ENCODE measurements at regions not wholly inside any gene's neighbourhood (a gene's known extent, or its start where the extent isn't known, plus 50 kb on each side); places are given as distances from the start of the nearest gene placed in this dataset.

DNA sequence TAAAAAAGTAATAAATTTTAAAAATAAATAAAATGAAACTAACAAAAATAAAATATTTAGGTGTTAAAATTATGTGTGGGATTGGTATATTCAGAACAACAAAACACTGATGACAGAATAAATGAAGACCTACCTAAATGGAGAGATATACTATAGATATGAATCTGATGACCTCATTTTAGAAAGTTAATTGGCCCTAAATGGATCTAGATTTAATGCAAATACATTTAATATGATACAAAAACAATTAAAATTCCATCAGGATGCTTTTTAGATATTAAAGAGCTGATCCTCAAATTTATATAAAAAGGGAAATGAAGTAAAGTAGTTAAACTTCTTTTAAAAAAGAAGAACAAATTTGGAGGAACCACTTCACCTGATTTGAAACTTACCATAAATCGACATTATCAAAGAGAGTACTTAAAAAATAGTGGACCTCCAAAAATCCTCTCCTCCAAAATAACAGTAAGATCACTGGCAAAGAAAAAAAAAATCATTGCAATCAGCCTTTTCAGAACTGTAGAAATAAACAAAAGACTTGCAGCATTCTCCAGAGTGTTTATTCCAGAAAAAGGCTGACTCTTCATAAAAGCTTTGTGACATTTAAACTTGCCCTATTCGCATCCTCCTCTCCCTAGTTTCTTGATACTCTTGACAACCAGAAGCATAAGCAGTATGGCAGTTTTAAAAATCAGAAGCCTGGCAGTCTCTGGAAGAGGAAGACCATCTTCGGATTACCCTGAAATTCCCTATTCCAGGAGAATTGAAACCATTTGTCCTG, 125.9 kb upstream of the AKR1E2 start:
- DNase-seq (no peak), ATAC-seq (no peak)
- Histone ChIP-seq H3K36me3 (no peaks in the 10 kb centered on the region), H3K9me3 (no peaks in the 10 kb centered on the region), H3K4me1 (peaks cover 0 to 48% (median 21%) of the 10 kb centered on the region in 9 donors), H3K4me3 (no peak overlapping the region), H3K27ac (peak overlapping the region in 1 of 10 donors; percentile 74), H3K27me3 (no peaks in the 10 kb centered on the region)
- intact Hi-C loops (cut with DNase I) = loop anchor here in 1 of 10 donors (5.0 kb wide), 2 partner anchors 38 to 67 kb away; no protein-coding TSS in a partner anchor
- TF ChIP-seq, protein P1, sequence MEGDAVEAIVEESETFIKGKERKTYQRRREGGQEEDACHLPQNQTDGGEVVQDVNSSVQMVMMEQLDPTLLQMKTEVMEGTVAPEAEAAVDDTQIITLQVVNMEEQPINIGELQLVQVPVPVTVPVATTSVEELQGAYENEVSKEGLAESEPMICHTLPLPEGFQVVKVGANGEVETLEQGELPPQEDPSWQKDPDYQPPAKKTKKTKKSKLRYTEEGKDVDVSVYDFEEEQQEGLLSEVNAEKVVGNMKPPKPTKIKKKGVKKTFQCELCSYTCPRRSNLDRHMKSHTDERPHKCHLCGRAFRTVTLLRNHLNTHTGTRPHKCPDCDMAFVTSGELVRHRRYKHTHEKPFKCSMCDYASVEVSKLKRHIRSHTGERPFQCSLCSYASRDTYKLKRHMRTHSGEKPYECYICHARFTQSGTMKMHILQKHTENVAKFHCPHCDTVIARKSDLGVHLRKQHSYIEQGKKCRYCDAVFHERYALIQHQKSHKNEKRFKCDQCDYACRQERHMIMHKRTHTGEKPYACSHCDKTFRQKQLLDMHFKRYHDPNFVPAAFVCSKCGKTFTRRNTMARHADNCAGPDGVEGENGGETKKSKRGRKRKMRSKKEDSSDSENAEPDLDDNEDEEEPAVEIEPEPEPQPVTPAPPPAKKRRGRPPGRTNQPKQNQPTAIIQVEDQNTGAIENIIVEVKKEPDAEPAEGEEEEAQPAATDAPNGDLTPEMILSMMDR (IDR thresholded peaks at IDR 0.05) = no peak
- 83 to 91% methylated on average over 3 of the region's 3 CpGs for WGBS, 2 donors

DNA sequence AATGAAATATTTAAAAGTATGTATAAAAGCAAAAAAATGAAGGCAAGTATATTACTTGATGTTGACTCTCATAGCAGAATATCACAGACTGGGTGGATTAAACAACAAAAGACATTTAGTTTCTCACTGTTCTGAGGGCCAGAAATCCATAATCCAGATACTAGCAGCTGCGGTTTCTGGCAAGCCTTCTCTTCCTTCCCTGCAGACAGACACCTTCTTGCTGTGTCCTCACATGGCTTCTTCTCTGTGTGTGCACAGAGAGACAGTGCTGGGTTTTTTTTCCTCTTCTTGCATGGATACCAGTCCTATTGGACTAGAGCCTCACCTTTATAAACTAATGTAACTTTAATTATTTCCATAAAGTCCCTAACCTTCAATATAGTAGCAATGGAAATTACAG, 127.9 kb upstream of the AKR1E2 start:
- H3K27me3 ChIP-seq = no peaks in the 10 kb centered on the region
- peak in 1 of 2 donors; percentile 53 for DNase-seq
- H3K4me1 ChIP-seq = peaks cover 0 to 32% (median 12%) of the 10 kb centered on the region in 9 donors
- WGBS, 2 donors = 19% methylated on average over 1 of the region's 1 CpG
- intact Hi-C loops (cut with DNase I) = no loop called here
- peak in 7 of 8 donors; percentile 45 to 88 (median 82) for ATAC-seq
- H3K27ac ChIP-seq = peak overlapping the region in 3 of 10 donors; percentile 32 to 53 (median 42)
- H3K36me3 ChIP-seq = no peaks in the 10 kb centered on the region
- TF ChIP-seq, protein P1 (IDR thresholded peaks at IDR 0.05) = no peak
- H3K9me3 ChIP-seq = no peaks in the 10 kb centered on the region
- no peak overlapping the region for H3K4me3 ChIP-seq

DNA sequence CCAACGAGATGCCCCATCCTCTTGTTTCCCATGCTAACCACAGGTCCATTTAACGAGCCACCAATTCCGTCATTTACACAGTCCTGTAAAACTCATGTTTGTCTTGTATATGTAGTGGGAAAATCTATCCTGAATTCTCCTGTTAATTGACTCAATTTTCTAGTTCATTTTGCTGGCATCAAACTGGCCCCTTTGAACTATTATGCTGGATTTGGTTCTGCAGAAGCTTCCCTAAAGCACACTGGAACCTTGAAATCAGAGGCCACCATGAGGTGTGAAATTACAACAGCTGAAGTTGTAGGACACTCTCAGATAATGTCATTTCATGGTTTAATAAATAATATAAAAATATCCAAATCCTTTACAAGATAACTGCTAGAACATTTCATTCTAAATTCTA, 129.8 kb upstream of the AKR1E2 start:
- WGBS, 2 donors = 90 to 95% methylated on average over 3 of the region's 3 CpGs
- TF ChIP-seq, protein P1 (IDR thresholded peaks at IDR 0.05) = no peak
- no peak for DNase-seq
- Histone ChIP-seq H3K27ac (no peak overlapping the region), H3K9me3 (no peaks in the 10 kb centered on the region), H3K4me3 (no peak overlapping the region), H3K36me3 (no peaks in the 10 kb centered on the region), H3K27me3 (no peaks in the 10 kb centered on the region), H3K4me1 (peaks cover 0 to 28% (median 12%) of the 10 kb centered on the region in 9 donors)
- intact Hi-C loops (cut with DNase I) = no loop called here
- ATAC-seq = no peak

DNA sequence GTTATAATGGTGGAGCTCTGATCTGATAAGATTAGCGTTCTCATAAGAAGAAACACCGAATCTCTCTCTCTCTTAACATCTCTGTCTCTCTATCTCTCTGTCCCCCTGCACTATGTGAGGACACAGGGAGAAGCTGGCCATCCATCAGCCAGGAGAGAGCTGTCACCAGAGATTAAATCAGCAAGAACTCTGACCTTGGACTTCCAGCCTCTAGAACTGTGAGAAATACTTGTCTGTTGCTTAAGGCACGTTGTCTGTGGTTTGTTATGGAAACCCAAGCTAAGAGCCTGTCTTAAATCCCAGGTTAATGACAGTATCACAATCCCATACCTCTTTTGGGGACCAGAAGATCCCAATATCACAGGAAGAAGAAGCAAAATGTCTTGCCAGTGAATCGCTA, 132.0 kb upstream of the AKR1E2 start:
- no peaks in the 10 kb centered on the region for H3K36me3 ChIP-seq
- TF ChIP-seq, protein P1 (IDR thresholded peaks at IDR 0.05) = no peak
- no peaks in the 10 kb centered on the region for H3K9me3 ChIP-seq
- peaks cover 0 to 22% (median 6%) of the 10 kb centered on the region in 9 donors for H3K4me1 ChIP-seq
- 91 to 93% methylated on average over 4 of the region's 4 CpGs for WGBS, 2 donors
- DNase-seq = no peak
- intact Hi-C loops (cut with DNase I) = no loop called here
- ATAC-seq = no peak
- H3K27ac ChIP-seq = no peak overlapping the region
- no peak overlapping the region for H3K4me3 ChIP-seq
- no peaks in the 10 kb centered on the region for H3K27me3 ChIP-seq
